Epithelial cell of esophagus (primary cell): ENCODE measurements at regions not wholly inside any gene's neighbourhood (a gene's known extent, or its start where the extent isn't known, plus 50 kb on each side); places are given as distances from the start of the nearest gene placed in this dataset.

Source experiments
- DNase-seq: peaks from one replicate; pipeline ENCODE4 v3.0.0; 2010; ENCODE audit warnings: low read depth
- H3K4me3 ChIP-seq: 2 replicates; pipeline ENCODE4 v1.5.1; 2011; ENCODE audit warnings: mild to moderate bottlenecking, low read length, control low read depth
- CTCF ChIP-seq: IDR thresholded peaks from 2 replicates; pipeline ENCODE4 v1.5.1; 2011; ENCODE audit warnings: low read depth, mild to moderate bottlenecking, low read length, control low read depth, inconsistent platforms; ENCODE audit not compliant: insufficient read depth; ENCODE audit errors: missing control alignments

- H3K4me3 ChIP-seq = no peak overlapping the region
- TF ChIP-seq CTCF = no peak
- peak; percentile 54 for DNase-seq
Measured at GRCh38 chr3:139117136-139117675, 72.5 kb upstream of the PRR23C start.

- no peak for TF ChIP-seq CTCF
- no peak for DNase-seq
- no peak overlapping the region for H3K4me3 ChIP-seq
Measured at GRCh38 chr3:139117883-139118760, 73.4 kb upstream of the PRR23C start.

GRCh38 chr3:139118835-139119234 lies 74.1 kb upstream of the PRR23C start:
- no peak overlapping the region for H3K4me3 ChIP-seq
- TF ChIP-seq CTCF = no peak
- no peak for DNase-seq

GRCh38 chr3:139119331-139120025 lies 74.8 kb upstream of the PRR23C start:
- DNase-seq = no peak
- no peak overlapping the region for H3K4me3 ChIP-seq
- TF ChIP-seq CTCF = no peak

- TF ChIP-seq CTCF = no peak
- no peak for DNase-seq
- H3K4me3 ChIP-seq = no peak overlapping the region
Measured at GRCh38 chr3:139120086-139121056, 75.7 kb upstream of the PRR23C start.

GRCh38 chr3:139121513-139122220 lies 77.0 kb upstream of the PRR23C start:
- DNase-seq = peak; percentile 7
- no peak overlapping the region for H3K4me3 ChIP-seq
- TF ChIP-seq CTCF = no peak
